K562 (cell line): ENCODE measurements at regions not wholly inside any gene's neighbourhood (a gene's known extent, or its start where the extent isn't known, plus 50 kb on each side); places are given as distances from the start of the nearest gene placed in this dataset.

ENCODE experiments used
- ATAC-seq: fragments of 200-7000 bp; cut with Tn5 transposase; 3 replicates; pipeline ENCODE4 v1.9.1; 2020; ENCODE audit warnings: moderate library complexity
- BruUV-seq: library from RNA; stranded (reverse); fragments of 400-500 nt; replicated peaks from 2 replicates; lab custom pipeline; 2021; lab: Mats Ljungman, UMichigan
- CTCF ChIA-PET: fragments of 300-600 bp; formaldehyde crosslinking; extraction: SDS; loops from one replicate; lab custom pipeline; 2021; ENCODE audit warnings: low intra/inter-chr PET ratio; lab: Yijun Ruan, JAX
- POLR2A ChIA-PET: fragments of 300-600, 350-650 bp; sonication (Branson Sonifier 250); formaldehyde crosslinking; extraction: SDS; loops from one replicate; lab custom pipeline; 2021; ENCODE audit warnings: antibody characterized with exemption, inconsistent platforms; lab: Yijun Ruan, JAX
- DNase-seq, 4 experiments: peaks; one replicate each; pipeline versions ENCODE4 v3.0.0 to v3.0.0-alpha.2; 2011 to 2018; ENCODE audit warnings: low spot score in 3 of 4, mixed read lengths in 3 of 4; ENCODE audit errors: extremely low read depth in 1 of 4
- FAIRE-seq: peaks from 2 replicates; lab custom pipeline; 2011; peaks lifted over from hg19 to GRCh38; lab: Jason Lieb, UNC
- H2AFZ ChIP-seq: 2 replicates; pipeline ENCODE4 v1.6.0; 2011; ENCODE audit warnings: low read depth, low read length, control low read depth, inconsistent platforms
- H3K27ac ChIP-seq: fragments of 200-600 bp; 3 replicates; pipeline ENCODE4 v1.8.0; 2011; ENCODE audit warnings: low read depth, mild to moderate bottlenecking, control low read depth, inconsistent platforms, low read length, moderate library complexity, mixed read lengths; ENCODE audit errors: extremely low read depth
- H3K27me3 ChIP-seq, 2 experiments: fragments of 300-600 bp in 1 of 2; 2 replicates in 1 of 2; 3 replicates in 1 of 2; pipeline versions ENCODE4 v1.6.0 to v1.8.0; 2011; ENCODE audit warnings: inconsistent platforms in 2 of 2, low read length in 2 of 2, mild to moderate bottlenecking in 1 of 2, mixed read lengths in 1 of 2, moderate library complexity in 1 of 2; ENCODE audit not compliant: control insufficient read depth in 2 of 2, insufficient read depth in 2 of 2
- H3K36me3 ChIP-seq: fragments of 300-600 bp; 3 replicates; pipeline ENCODE4 v1.8.0; 2011; ENCODE audit warnings: mild to moderate bottlenecking, low read length, inconsistent platforms; ENCODE audit not compliant: control insufficient read depth, insufficient read depth
- H3K4me1 ChIP-seq, 2 experiments: fragments of 200-600 bp in 1 of 2; replicated peaks in 1 of 2; 2 replicates in 1 of 2; 3 replicates in 1 of 2; pipeline versions ENCODE4 v1.5.1 to v1.8.0; 2011; ENCODE audit warnings: inconsistent platforms in 2 of 2, low read length in 2 of 2, mild to moderate bottlenecking in 1 of 2, mixed read lengths in 1 of 2, moderate library complexity in 1 of 2; ENCODE audit not compliant: control insufficient read depth in 2 of 2, insufficient read depth in 2 of 2
- H3K4me2 ChIP-seq: 2 replicates; pipeline ENCODE4 v1.6.1; 2011; ENCODE audit warnings: low read length, control low read depth, inconsistent platforms, mixed read lengths; ENCODE audit not compliant: insufficient read depth
- H3K4me3 ChIP-seq: fragments of 200-600 bp; sonication (generic), shearing (Covaris generic); 2 replicates; pipeline ENCODE4 v1.5.1; 2016; ENCODE audit warnings: control low read depth, inconsistent platforms
- H3K79me2 ChIP-seq: fragments of 200-600 bp; 3 replicates; pipeline ENCODE4 v1.8.0; 2011; ENCODE audit warnings: low read length, inconsistent platforms; ENCODE audit not compliant: control insufficient read depth, insufficient read depth
- H3K9ac ChIP-seq, 2 experiments: 2 replicates each; pipeline versions ENCODE4 v1.6.0 to v1.6.1; 2011; ENCODE audit warnings: low read depth in 2 of 2, low read length in 2 of 2, control low read depth in 1 of 2, inconsistent platforms in 1 of 2, mild to moderate bottlenecking in 1 of 2, mixed read lengths in 1 of 2; ENCODE audit not compliant: insufficient read depth in 1 of 2
- H3K9me1 ChIP-seq: one replicate; pipeline ENCODE4 v1.6.0; 2011; ENCODE audit warnings: inconsistent platforms, mild to moderate bottlenecking, low read length, moderate library complexity; ENCODE audit not compliant: control insufficient read depth, insufficient read depth
- H3K9me3 ChIP-seq: replicated peaks from 2 replicates; pipeline ENCODE4 v1.5.1; 2011; ENCODE audit warnings: low read depth, low read length, inconsistent platforms; ENCODE audit not compliant: control insufficient read depth, insufficient read depth
- H4K20me1 ChIP-seq: replicated peaks from 2 replicates; pipeline ENCODE4 v1.6.1; 2011; ENCODE audit warnings: low read length, inconsistent platforms, mixed read lengths; ENCODE audit not compliant: control insufficient read depth, insufficient read depth
- E2F4 ChIP-seq: sonication (generic); formaldehyde crosslinking; IDR thresholded peaks from 2 replicates; pipeline ENCODE4 v1.8.0; 2022; ENCODE audit warnings: mild to moderate bottlenecking, low read depth, missing genetic modification reagents
- ILF3 ChIP-seq: fragments of 450-650 bp; IDR thresholded peaks from 2 replicates; pipeline ENCODE4 v1.6.1; 2018; ENCODE audit warnings: antibody characterized with exemption, mild to moderate bottlenecking, moderate library complexity, borderline replicate concordance
- KLF10 ChIP-seq: fragments of 250-450 bp; sonication (Bioruptor Pico); IDR thresholded peaks from 2 replicates; pipeline ENCODE4 v1.6.1; 2021; ENCODE audit warnings: matching md5 sums
- MAFF ChIP-seq: IDR thresholded peaks from 2 replicates; pipeline ENCODE4 v1.6.1; 2012; ENCODE audit warnings: low read length, improper control_type of control experiment
- SRF ChIP-seq, 2 experiments: fragments of 250-450, 450-650 bp in 1 of 2; sonication (Bioruptor Pico) in 1 of 2; sonication (generic) in 1 of 2; formaldehyde crosslinking; IDR thresholded peaks; 2 replicates each; pipeline versions ENCODE4 v1.5.0 to v1.5.1; 2020 to 2022; ENCODE audit warnings: mild to moderate bottlenecking in 1 of 2, missing genetic modification reagents in 1 of 2
- SUPT5H ChIP-seq: fragments of 450-650 bp; IDR thresholded peaks from 2 replicates; pipeline ENCODE4 v1.6.1; 2016
- ZBED1 ChIP-seq: IDR thresholded peaks from 2 replicates; pipeline ENCODE4 v1.6.1; 2014
- ZNF655 ChIP-seq: fragments of 250-450 bp; sonication (Bioruptor Pico); IDR thresholded peaks from 2 replicates; pipeline ENCODE4 v1.5.0; 2021
- ZNF780A ChIP-seq: fragments of 250-450 bp; sonication (Bioruptor Pico); IDR thresholded peaks from 2 replicates; pipeline ENCODE4 v1.5.0; 2021; ENCODE audit warnings: mild to moderate bottlenecking
- WGBS: fragments of 100-300 bp; shearing (Covaris generic); methylation state at CpG from one replicate; pipeline ENCODE4 v1.1.6; 2016; ENCODE audit warnings: low coverage, mixed read lengths; ENCODE audit not compliant: insufficient coverage; ENCODE audit errors: missing lambda C conversion rate; 5-methylcytosine and 5-hydroxymethylcytosine counted together
- in situ Hi-C: fragments of 300-500 bp; cut with MboI; formaldehyde crosslinking; loops from 4 replicates; pipeline ENCODE4 v1.15.0; 2018; ENCODE audit warnings: inconsistent platforms, mixed read lengths
- intact Hi-C: fragments of 100-400 bp; cut with micrococcal nuclease; formaldehyde crosslinking; loops from 2 replicates; pipeline ENCODE4 v1.14.2; 2022

DNA sequence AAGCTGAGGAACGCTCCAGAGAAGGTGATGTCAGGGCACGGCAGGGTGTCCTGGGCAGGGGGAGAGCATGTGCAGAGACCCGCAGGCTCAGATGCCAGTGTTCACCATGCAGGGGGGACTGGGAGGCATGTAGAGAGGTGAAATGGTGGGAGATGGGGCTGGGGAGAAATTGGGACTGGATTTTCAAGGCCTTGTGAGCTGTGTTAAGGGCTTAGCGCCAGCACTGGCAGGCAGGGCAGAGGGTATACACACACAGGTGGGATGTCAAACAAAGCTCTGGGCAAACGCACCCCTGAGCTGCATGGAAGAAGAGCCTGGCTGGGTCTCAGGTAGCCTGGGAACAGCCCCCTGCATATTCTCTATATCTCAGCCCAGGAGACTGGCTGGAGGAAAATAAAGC lies 282.7 kb downstream of the SHQ1 start:
- WGBS = 58% methylated on average over 4 of the region's 5 CpGs
- H3K9ac ChIP-seq = no peak overlapping the region
- TF ChIP-seq ZNF780A (no peak), KLF10 (CRISPR knock-in tag) (no peak), SRF (CRISPR knock-in tag; IDR thresholded peaks at IDR 0.05) (no peak), ZNF655 (CRISPR knock-in tag) (no peak), E2F4 (CRISPR knock-in tag) (no peak), ZBED1 (no peak), ILF3 (no peak), MAFF (no peak), SUPT5H (no peak)
- DNase-seq (no peak), ATAC-seq (no peak), FAIRE-seq (no peak)
- no peaks in the 10 kb centered on the region for H3K36me3 ChIP-seq
- intact Hi-C loops = no loop called here
- no peak overlapping the region for H2AFZ ChIP-seq
- no peaks in the 10 kb centered on the region for H3K9me3 ChIP-seq
- BruUV-seq = no TSS peak
- no peaks in the 10 kb centered on the region for H3K27me3 ChIP-seq
- in situ Hi-C loops = no loop called here
- CTCF ChIA-PET = no interaction called here
- H3K4me1 ChIP-seq = no peaks in the 10 kb centered on the region
- H3K79me2 ChIP-seq = no peaks in the 10 kb centered on the region
- H4K20me1 ChIP-seq = no peaks in the 10 kb centered on the region
- no peak overlapping the region for H3K4me3 ChIP-seq
- POLR2A ChIA-PET = interaction anchor here (0.6 kb wide), 1 partner anchor 52 kb away, joined by 3 read pairs; no protein-coding TSS in a partner anchor
- no peak overlapping the region for H3K27ac ChIP-seq
- H3K9me1 ChIP-seq = no peaks in the 10 kb centered on the region
- H3K4me2 ChIP-seq = no peak overlapping the region
